ENCODE measurements at regions not wholly inside any gene's neighbourhood (a gene's known extent, or its start where the extent isn't known, plus 50 kb on each side); places are given as distances from the start of the nearest gene placed in this dataset.

- Histone ChIP-seq H3K79me2 (ENCODE audit: control insufficient read depth, insufficient read depth, low read length) (no peaks in the 10 kb centered on the region), H3K4me2 (ENCODE audit: control insufficient read depth, extremely low read depth, insufficient read depth, low read depth, low read length) (no peak overlapping the region), H3K9me3 (ENCODE audit: control insufficient read depth, low read depth, low read length) (no peaks in the 10 kb centered on the region), H3K9ac (ENCODE audit: control insufficient read depth, extremely low read depth, insufficient read depth, low read length) (no peak overlapping the region), H4K20me1 (ENCODE audit: control insufficient read depth, extremely low read depth, insufficient read depth, low read length) (no peaks in the 10 kb centered on the region), H3K36me3 (ENCODE audit: control insufficient read depth in 2 of 2, extremely low read depth in 1 of 2, insufficient read depth in 2 of 2, low read length in 2 of 2) (no peaks in the 10 kb centered on the region), H2AFZ (ENCODE audit: control insufficient read depth, low read length) (no peak overlapping the region), H3K4me3 (ENCODE audit: control insufficient read depth in 2 of 3, extremely low read depth in 1 of 3, insufficient read depth in 2 of 3, low read depth in 1 of 3, low read length in 3 of 3) (no peak overlapping the region), H3K27me3 (ENCODE audit: control insufficient read depth, extremely low read depth, insufficient read depth, low read length) (no peaks in the 10 kb centered on the region), H3K27ac (ENCODE audit: control insufficient read depth, insufficient read depth, low read length) (no peak overlapping the region), H3K9me1 (ENCODE audit: control insufficient read depth, extremely low read depth, insufficient read depth, low read length) (no peaks in the 10 kb centered on the region), H3K4me1 (ENCODE audit: control insufficient read depth, extremely low read depth, insufficient read depth, low read length) (no peaks in the 10 kb centered on the region)
- FAIRE-seq (no peak), DNase-seq (ENCODE audit: low read depth, low spot score) (no peak)
- dilution Hi-C loops (cut with MboI; ENCODE audit: extremely low pct_ligation_motif_present, low sequenced_read_pairs), result loop anchor here (25.0 kb wide), 1 partner anchor 151 kb away; no protein-coding TSS in a partner anchor
- TF ChIP-seq, protein P1, sequence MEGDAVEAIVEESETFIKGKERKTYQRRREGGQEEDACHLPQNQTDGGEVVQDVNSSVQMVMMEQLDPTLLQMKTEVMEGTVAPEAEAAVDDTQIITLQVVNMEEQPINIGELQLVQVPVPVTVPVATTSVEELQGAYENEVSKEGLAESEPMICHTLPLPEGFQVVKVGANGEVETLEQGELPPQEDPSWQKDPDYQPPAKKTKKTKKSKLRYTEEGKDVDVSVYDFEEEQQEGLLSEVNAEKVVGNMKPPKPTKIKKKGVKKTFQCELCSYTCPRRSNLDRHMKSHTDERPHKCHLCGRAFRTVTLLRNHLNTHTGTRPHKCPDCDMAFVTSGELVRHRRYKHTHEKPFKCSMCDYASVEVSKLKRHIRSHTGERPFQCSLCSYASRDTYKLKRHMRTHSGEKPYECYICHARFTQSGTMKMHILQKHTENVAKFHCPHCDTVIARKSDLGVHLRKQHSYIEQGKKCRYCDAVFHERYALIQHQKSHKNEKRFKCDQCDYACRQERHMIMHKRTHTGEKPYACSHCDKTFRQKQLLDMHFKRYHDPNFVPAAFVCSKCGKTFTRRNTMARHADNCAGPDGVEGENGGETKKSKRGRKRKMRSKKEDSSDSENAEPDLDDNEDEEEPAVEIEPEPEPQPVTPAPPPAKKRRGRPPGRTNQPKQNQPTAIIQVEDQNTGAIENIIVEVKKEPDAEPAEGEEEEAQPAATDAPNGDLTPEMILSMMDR (optimal IDR thresholded peaks at IDR 0.05 in 1 of 3, IDR thresholded peaks at IDR 0.05 in 1 of 3, conservative IDR thresholded peaks at IDR 0.05 in 1 of 3; ENCODE audit: extremely low read depth in 1 of 3, insufficient read depth in 2 of 3, low read length in 3 of 3), result no peak
- TF ChIP-seq EZH2 (IDR thresholded peaks at IDR 0.05; ENCODE audit: low read length), result no peak
Observed at GRCh38 chr13:99686157-99686572, 184.9 kb downstream of the TM9SF2 start.

GRCh38 chr13:99681695-99682094 lies 180.4 kb downstream of the TM9SF2 start:
- dilution Hi-C loops (cut with MboI; ENCODE audit: extremely low pct_ligation_motif_present, low sequenced_read_pairs), result loop anchor here (25.0 kb wide), 1 partner anchor 156 kb away; no protein-coding TSS in a partner anchor
- no peak overlapping the region for H3K9ac ChIP-seq (ENCODE audit: control insufficient read depth, extremely low read depth, insufficient read depth, low read length)
- H3K27ac ChIP-seq (ENCODE audit: control insufficient read depth, insufficient read depth, low read length), result no peak overlapping the region

More at GRCh38 chr13:99681695-99682094, 180.4 kb downstream of the TM9SF2 start:
- H4K20me1 ChIP-seq (ENCODE audit: control insufficient read depth, extremely low read depth, insufficient read depth, low read length), result no peaks in the 10 kb centered on the region
- no peaks in the 10 kb centered on the region for H3K79me2 ChIP-seq (ENCODE audit: control insufficient read depth, insufficient read depth, low read length)
- FAIRE-seq (no peak), DNase-seq (ENCODE audit: low read depth, low spot score) (no peak)
- H3K4me1 ChIP-seq (ENCODE audit: control insufficient read depth, extremely low read depth, insufficient read depth, low read length), result no peaks in the 10 kb centered on the region
- no peak overlapping the region for H3K4me2 ChIP-seq (ENCODE audit: control insufficient read depth, extremely low read depth, insufficient read depth, low read depth, low read length)
- no peaks in the 10 kb centered on the region for H3K36me3 ChIP-seq (ENCODE audit: control insufficient read depth in 2 of 2, extremely low read depth in 1 of 2, insufficient read depth in 2 of 2, low read length in 2 of 2)
- no peak for TF ChIP-seq EZH2 (IDR thresholded peaks at IDR 0.05; ENCODE audit: low read length)
- TF ChIP-seq, protein P1 (optimal IDR thresholded peaks at IDR 0.05 in 1 of 3, IDR thresholded peaks at IDR 0.05 in 1 of 3, conservative IDR thresholded peaks at IDR 0.05 in 1 of 3; ENCODE audit: extremely low read depth in 1 of 3, insufficient read depth in 2 of 3, low read length in 3 of 3), result no peak
- no peak overlapping the region for H2AFZ ChIP-seq (ENCODE audit: control insufficient read depth, low read length)
- H3K27me3 ChIP-seq (ENCODE audit: control insufficient read depth, extremely low read depth, insufficient read depth, low read length), result no peaks in the 10 kb centered on the region
- H3K4me3 ChIP-seq (ENCODE audit: control insufficient read depth in 2 of 3, extremely low read depth in 1 of 3, insufficient read depth in 2 of 3, low read depth in 1 of 3, low read length in 3 of 3), result no peak overlapping the region
- no peaks in the 10 kb centered on the region for H3K9me3 ChIP-seq (ENCODE audit: control insufficient read depth, low read depth, low read length)
- H3K9me1 ChIP-seq (ENCODE audit: control insufficient read depth, extremely low read depth, insufficient read depth, low read length), result no peaks in the 10 kb centered on the region
